Peyer's patch (tissue), 4 donors: ENCODE measurements at regions not wholly inside any gene's neighbourhood (a gene's known extent, or its start where the extent isn't known, plus 50 kb on each side); places are given as distances from the start of the nearest gene placed in this dataset.

Experiments used
- POLR2A ChIP-seq, 2 donors: fragments of 450-650 bp; IDR thresholded peaks; one replicate each; pipeline ENCODE4 v1.5.1; 2017; ENCODE audit warnings: antibody characterized with exemption in 2 of 2, mild to moderate bottlenecking in 2 of 2, moderate library complexity in 2 of 2
- TF ChIP-seq, protein P1 (sequence below), 6 experiments: fragments of 450-650 bp in 4 of 6; fragments of 200-600 bp in 2 of 6; sonication (generic) in 1 of 6; IDR thresholded peaks; one replicate each; pipeline ENCODE4 v1.5.1; 2017 to 2019; ENCODE audit warnings: antibody characterized with exemption in 6 of 6, mild to moderate bottlenecking in 3 of 6, moderate library complexity in 1 of 6

DNA sequence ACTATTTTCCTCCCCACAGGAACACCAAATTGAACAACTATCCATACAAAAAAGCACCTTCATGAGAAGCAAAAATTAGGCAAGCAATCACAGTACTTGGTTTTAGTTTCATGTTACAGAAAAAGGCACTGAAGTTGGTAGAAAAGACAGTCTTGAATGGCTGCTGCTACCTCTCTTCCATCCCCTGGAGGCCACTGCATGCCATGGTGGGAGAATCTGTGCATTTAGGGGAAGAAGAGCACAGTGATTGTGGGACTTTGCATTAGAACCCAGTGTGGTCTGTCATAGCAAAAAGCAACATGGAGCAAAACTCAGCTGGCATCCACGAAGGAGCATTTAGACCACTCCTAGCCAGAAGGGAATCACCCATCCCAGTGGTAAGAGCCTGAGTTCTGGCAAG, 941.9 kb downstream of the PCDH18 start:
- TF ChIP-seq, protein P1, sequence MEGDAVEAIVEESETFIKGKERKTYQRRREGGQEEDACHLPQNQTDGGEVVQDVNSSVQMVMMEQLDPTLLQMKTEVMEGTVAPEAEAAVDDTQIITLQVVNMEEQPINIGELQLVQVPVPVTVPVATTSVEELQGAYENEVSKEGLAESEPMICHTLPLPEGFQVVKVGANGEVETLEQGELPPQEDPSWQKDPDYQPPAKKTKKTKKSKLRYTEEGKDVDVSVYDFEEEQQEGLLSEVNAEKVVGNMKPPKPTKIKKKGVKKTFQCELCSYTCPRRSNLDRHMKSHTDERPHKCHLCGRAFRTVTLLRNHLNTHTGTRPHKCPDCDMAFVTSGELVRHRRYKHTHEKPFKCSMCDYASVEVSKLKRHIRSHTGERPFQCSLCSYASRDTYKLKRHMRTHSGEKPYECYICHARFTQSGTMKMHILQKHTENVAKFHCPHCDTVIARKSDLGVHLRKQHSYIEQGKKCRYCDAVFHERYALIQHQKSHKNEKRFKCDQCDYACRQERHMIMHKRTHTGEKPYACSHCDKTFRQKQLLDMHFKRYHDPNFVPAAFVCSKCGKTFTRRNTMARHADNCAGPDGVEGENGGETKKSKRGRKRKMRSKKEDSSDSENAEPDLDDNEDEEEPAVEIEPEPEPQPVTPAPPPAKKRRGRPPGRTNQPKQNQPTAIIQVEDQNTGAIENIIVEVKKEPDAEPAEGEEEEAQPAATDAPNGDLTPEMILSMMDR (IDR thresholded peaks at IDR 0.05): no peak
- no peak for TF ChIP-seq POLR2A (IDR thresholded peaks at IDR 0.05)
